ENCODE measurements at regions not wholly inside any gene's neighbourhood (a gene's known extent, or its start where the extent isn't known, plus 50 kb on each side); places are given as distances from the start of the nearest gene placed in this dataset.

DNA sequence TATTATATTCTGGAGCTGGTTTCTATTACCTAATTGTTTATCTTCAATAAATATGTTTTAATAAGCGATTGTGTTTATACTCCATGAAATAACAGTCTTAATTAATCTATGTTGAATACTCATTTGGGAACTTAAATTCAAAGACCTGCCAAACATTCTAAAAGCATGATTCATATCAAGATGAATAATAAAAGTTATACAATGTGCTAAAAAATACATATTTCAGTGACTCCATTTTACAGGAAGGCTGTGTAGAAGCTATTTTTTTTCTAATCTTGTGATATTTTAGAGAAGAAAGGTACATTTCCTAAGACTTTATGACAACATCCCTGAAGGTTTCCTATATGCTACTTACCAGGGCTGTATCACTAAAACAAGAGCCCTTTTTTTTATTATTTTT lies 417.9 kb downstream of the NFIB start:
- DNase-seq = no peak

DNA sequence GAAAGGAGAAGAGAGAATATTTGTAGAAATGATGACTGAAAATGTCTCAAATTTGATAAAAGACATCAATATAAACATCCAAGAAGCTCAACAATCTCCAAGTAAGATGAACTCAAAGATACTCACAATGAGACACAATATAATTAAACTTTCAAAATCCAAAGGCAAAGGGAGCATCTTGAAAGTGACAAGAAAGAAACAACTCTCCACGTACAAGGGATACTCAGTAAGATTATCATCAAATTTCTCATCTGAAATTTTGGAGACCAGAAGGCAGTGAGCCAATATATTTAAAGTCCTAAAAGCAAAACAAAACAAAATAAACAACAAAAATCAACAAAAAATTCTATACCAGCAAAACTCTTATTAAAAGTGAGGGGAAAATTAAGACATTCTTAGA lies 428.7 kb downstream of the NFIB start:
- no peak for DNase-seq

DNA sequence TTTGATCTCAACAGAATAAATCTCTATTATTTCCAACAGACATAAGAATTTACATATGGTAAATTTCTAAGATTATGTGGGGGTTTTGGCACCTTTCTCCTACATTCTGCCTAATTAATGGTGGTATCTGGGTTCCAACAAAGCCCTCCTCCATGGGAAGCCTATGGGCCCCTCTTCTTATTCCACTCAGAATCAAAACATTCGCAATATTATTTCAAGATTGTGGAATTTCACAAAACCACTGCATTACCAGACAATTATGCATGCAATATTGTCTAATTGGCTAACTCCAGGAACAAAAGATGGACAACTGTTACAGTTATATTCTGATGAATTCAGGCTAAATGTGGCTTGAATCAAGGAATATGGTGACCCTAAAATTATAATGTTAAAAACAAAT lies 434.0 kb downstream of the NFIB start:
- no peak for DNase-seq

DNA sequence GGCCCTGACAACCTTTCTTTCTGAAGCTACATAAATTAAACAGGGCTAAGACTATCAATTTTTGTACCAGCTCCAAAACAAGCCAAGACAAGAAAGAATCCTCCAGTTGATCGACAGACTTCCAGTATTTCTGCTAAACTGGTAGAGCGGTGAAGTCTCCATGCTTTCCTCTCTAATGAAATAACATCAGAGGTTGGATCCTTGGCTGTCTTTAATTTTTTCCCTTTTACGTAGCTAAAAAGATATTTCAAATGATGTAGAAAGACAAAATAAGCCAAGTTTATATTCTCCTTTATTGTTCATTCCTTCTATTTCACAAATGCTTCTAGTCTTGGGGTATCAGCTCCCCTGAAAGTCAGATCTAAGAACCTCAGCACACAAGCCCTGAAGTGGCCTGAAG lies 434.9 kb downstream of the NFIB start:
- DNase-seq = no peak

DNA sequence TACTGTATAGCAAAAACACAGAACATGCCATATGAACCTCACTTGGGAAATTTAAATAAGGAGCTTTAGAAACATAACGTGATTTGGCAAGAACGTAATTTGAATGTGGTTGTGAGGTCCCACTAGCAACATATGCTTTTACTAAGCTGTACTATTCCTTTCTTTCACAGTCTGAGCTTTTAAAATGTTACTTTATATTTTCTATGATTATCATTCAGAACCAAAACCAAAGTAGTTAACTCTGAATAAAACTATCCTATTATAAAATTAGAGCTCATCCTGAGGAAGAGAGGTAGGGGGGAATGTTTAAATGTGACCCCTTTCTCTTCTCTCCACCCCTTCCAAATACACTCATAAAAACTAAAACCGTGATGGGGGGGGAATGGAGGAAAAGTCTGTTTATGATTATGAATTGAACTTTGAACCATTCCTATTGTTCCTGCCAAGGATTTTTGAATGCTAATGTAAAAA lies 435.7 kb downstream of the NFIB start:
- no peak for DNase-seq

DNA sequence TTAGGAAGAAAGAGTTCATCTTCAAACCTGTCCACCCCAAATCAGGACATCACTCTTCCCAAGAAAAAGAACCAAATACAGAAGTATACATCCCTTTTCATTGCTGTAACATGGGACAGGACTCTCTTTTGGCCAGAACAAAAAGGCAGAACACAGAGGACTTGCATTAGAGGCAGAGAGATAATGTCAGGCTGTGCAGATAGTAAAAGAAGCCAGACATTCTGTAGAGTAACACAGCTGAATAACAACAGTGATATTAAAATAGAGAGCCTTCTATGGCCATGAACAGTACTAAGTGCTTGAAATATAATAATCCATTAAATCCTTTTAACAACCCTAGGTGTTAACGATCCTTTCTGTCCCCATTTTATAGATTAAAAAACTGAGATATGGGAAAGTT lies 437.2 kb downstream of the NFIB start:
- no peak for DNase-seq

DNA sequence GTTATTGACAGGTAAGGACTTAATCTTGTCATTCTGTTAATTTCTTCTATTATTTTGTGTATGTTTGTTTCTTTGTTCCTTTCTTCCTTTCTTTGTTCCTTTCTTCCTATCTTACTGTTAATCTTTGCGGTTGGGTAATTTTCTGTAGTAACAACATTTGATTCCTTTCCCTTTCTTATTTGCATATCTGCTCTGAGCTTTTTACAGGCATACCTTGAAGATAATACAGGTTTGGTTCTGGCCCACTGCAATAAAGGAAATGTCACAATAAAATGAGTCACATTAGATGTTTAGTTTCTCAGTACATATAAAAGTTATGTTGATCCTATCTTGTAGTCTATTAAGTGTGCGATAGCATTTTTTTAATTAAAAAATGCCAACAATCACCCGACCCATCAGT lies 440.7 kb downstream of the NFIB start:
- no peak for DNase-seq

DNA sequence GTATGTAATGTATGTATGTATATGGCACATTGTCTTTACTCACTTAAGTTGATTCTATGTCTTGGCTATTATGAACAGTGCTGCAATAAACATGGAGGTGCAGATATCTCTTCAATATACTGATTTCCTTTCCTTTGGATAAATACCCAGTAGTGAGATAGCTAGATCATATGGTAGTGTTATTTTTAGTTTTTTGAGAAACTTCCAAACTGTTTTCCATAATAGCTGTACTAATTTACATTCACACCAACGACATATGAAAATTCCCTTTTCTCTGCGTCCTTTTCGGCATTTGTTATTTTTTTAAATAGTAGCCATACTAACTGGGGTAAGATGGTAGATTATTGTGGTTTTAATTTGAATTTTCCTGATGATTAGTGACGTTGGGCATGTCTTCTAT lies 445.6 kb downstream of the NFIB start:
- no peak for DNase-seq

DNA sequence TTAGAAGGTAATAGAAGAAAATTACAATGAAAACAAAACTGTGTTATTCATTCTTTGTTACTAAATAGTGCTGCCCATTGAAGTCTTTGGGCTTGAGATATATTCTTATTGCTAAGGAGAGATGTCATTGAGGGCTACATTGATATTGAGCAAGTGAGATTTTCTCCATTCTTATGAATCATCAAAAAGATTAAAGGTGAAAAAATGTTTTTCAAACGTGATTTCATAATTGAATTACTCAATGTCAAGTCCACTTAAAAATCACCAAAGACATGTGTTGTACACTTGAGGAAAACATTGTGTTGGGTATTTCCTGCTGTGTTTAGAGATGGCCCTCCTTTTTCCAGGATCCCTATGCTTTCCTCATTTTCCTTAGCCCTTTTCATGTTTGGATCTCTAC lies 448.1 kb downstream of the NFIB start:
- DNase-seq = no peak

DNA sequence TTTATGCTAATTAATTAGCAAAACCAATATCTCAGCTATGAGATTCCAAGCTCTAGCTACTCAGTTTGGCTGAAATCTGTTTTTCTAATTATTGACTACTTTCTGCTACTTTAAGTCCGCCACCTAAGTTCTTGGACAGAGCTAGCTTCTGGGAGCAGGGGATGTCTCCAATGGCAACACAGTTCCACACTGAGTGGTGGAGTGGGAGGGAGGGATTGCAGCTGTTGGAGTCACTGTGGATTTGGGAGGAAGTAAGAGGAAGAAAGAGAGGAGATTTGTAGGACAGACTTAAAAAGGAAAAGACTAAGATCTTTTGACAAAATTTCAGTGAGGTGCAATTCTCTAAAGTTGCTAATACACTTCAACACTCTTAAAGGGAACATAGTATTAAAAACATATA lies 450.8 kb downstream of the NFIB start:
- no peak for DNase-seq

DNA sequence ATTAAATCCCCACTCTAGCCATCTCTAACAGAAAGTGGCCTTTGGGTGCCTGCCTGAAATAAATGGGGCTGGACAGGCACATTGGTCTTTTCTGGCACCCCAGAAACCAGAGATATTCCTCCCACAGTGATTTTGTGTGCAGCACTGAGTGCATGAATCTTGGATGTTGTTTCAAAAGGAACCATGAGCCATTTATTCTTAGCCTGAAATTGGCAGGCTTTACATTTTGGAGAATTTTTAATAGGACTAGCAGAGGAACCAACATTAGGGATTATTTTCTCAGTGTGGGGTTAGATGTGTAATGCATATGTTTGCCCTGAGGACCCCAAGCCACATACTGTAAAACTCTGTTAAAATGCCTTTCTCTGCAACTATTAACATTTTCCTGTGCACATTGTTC lies 451.3 kb downstream of the NFIB start:
- DNase-seq = no peak

DNA sequence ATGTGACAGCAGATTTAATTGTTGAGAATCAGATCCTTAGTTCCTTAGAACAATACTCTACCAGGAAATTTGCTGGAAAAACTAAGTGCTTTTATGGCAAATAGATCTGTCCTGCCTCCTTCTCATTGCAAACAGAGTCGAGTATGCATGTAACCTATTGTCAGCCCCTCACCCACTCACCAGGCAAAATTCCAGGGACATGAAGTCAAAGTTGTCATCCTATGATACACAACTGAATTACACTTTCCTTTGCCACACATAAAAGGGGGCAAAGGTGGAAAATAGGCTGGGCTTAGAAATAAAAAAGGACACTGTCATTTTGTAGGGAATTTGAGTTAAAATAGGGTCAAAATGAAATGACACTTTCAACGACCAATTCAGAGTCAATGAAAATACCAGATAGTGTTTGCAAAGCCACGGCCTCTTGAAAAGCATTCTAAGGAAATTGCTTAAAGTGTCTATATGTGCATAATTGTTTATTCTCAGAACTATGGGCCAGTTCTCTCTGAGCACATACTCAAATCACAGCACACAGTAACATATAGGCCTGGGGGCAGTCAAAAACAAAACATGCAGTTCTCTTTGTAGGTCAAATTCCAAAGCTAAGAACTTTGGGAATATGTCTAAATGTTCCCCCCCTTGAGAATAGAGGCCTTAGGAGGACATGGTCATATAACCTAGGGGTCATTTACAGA lies 452.8 kb downstream of the NFIB start:
- DNase-seq = no peak

DNA sequence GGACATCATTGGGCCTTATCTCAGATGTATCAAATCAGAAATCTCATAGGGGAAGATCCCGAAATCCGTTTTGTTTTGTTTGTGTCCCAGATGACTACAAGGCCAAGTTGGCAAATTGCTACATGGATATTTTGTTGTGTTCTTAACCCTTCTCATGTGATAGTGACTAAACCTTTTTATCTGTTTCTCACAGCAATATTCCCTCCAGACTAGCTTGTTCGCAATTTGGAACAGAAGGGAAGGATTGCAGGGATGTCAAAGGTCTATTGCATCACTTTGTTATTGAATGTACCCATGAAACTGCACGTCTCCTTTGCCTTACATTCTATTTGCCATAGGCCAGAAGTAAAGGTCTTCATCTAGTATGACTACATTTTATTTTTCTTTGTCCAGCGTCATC lies 453.9 kb downstream of the NFIB start:
- no peak for DNase-seq

DNA sequence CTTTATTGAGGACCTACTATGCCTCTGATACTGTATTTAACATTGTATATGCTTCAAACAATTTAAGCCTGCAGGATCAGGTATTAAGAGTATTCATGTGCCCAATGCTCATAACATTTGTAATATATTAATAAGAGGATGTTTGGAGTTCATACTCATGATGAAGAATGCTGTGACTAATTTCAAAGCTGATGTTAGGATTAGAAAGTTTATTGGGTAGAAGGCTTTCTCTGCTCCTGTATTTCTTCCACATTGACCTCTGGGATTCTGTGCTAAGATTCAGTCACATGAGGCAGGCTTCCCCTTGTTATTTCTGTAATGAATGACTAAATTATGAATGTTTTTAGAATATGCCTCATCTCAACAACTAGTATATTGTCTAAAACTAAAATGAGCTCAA lies 456.4 kb downstream of the NFIB start:
- DNase-seq = no peak

DNA sequence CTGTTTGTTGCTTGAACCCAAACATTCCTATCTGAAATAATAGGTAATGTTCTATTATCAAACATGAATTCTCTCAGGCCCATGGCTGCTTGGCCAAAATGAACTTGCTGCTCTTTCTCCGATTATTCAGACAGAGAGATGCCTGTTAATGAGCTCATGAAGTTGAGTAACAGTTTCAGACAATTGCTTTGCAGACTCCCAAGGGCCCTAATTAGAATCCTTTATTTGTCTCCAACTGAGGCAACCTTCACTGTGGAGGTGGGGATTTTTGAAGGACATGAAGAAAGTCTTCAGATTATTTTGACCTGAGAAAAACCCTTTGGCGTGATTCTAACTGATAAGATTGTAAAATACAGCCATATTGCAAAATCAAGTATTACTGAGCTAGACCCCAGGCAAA lies 466.7 kb downstream of the NFIB start:
- no peak for DNase-seq

DNA sequence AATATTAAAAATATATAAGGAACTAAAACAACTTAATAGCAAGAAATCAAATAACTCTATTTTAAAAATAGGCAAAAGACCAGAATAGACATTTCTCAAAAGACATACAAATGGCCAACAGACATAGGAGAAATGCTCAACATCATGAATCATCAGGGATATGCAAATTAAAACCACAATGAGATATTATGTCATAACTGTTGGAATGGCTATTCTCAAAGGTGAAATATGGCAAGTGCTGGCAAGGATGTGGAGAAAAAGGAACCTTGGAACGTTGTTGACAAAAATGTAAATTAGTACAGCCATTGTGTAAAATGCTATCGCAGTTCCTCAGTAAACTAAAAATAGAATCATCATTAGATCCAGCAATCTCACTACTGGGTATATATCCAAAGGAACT lies 468.5 kb downstream of the NFIB start:
- DNase-seq = no peak

DNA sequence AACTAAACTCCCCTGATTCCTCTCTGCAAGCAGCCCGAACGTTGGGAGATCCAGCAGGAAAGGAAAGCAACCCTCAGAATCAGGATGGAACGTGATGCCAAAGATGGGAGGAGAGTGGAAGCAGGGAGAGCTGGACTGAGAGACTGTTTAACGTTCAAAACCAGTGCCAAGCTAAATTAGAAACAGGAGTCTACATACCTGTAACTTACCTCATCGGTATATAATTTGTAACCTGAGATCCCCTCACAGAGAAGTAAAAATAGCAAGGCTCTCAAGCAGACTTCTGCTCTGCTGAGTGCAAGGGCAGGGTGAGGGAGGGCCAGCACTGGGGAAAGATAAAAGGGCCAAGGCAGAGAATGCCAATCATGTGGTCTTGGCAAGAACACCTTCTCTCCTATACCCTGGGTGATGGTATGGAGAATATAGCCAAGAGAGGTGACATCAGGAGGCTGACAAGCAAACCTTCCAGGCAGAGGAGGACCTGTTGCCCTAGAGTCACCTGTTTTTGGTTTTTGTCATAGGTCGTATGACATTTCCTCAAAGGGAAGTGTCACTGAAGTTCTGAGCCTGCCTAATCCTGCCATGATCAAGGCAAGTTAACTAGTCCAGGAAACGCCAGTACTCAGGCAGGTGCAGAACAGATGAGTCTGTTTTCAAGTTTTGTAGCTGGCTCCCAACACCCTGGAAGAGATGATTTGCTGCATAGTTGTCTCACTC lies 472.0 kb downstream of the NFIB start:
- no peak for DNase-seq

DNA sequence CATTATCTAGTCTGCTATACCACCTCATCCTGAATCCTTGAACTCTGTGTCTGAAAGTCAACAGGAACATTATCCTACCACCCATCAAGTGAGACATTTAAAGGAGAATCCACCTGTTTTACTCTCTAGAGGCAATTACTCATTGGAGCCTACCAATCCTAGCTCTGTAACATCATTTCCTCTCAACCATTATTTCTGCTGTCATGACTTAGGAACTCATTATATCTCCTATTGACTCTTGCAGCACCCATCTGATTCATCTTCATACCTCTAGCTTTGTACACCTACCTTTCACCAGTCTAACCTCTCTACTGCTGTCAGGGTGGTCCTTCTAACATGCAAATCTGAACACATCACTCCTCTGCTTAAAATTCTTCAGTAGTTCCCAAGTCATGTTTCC lies 481.5 kb downstream of the NFIB start:
- DNase-seq = no peak

DNA sequence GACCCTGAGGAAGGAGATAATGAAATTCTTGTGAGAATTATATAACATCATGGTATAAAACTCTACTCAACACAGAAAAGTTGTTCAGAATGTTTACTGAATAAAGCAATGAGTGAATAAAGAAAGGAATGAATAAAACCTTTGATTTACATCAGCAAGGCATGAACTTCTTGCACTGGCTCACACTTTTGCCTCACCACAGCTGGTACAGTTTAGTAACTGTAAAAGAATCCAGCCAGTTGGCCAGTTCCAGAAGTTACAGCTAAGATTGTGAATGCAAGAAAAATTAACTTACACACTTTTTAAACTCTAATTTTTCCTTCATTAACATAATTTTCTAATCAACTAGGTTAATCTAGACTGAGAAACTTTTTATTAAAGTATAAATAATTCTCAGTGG lies 490.9 kb downstream of the NFIB start:
- no peak for DNase-seq

DNA sequence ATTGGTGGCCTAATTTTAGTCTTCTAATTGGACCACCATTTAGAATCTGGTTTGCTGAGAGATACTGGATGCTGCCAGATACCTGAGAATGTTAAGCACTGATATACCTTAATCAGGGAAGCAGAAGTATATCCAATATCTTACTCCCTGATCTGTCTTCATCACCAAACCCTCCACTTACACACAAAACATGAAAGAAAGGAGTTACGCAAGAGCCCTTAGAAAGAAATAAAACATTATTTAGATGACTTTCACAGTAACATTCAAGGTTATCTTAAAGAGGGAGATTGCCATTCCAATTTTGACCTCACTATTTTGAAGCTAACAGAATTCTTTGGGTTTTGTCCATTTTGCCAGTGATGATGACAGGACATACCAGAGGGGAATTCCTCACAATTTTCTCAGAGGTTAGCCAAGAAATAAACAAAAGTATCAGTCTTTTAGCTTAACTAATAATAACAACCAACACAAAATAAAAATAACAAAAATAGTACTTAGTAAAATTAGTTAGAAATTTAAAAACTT lies 496.1 kb downstream of the NFIB start:
- DNase-seq = no peak

DNA sequence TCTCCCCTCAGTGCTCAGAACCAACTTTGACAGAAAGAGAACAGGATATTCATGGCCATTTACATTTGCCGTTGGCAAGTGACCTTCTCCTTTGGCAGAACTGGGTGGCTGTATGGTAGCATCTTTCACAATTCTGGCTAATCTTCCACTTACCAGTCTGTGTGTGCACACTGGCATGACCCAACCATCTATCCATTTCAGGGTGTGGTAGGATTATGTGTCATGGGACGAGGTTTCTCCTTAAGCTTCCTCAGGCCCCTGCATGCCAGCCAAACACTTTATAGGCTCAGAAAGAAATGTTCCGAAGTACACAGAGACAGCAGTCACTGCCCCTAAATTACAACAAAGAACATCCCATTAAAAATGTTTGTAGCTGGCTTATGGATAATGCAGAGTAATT lies 497.1 kb downstream of the NFIB start:
- DNase-seq = no peak

DNA sequence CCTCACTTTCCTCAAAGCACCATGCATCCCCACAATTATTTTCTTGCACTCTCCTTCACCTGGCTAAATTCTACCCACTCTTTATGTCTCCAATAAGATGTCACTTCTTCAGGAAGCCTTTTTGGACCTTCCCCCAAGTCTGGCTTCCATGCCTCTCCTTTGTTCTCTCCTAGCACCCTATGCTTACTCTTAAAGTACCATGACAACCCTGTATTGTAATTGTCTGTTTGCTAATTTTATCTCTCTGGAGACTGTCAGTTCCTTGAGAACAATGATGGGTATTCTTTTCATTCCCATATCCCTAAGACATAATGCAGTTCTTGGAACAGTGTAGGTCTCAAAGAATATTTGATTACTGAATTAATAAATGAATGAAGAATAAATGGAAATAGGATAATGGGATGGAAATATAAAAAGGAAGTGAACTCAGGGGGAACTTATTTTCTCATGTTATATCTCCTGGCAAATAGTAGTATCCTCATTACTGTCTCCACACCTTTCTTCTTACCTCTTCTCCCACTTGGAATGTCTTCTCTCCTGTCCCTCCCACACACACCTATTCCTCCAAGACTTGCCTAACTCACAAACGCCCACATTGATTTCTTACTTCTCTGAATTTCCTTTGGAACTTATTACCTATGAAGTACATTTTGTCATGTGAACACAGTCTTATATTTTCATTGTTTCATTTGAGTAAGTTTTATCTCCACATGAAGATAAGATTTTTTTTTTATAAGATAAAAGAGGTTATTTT lies 499.1 kb downstream of the NFIB start:
- no peak for DNase-seq

DNA sequence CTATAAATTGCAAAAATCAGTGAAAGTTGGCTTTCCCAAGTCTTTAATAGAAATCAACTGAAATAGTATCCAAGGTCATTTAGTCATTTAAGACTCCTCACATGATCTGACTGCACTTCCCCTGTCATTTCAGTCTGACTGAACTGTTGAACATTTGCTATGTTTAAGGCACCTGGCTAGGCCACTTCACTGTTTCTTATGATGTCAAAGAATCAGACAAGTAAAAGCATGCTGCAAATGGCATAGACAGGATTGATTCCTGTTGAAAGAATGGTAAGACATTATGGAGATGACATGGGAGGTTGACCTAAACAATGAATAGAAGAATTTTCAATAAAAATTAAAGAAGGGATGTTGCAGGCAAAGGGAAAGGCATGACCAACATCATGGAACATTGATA lies 502.1 kb downstream of the NFIB start:
- no peak for DNase-seq

DNA sequence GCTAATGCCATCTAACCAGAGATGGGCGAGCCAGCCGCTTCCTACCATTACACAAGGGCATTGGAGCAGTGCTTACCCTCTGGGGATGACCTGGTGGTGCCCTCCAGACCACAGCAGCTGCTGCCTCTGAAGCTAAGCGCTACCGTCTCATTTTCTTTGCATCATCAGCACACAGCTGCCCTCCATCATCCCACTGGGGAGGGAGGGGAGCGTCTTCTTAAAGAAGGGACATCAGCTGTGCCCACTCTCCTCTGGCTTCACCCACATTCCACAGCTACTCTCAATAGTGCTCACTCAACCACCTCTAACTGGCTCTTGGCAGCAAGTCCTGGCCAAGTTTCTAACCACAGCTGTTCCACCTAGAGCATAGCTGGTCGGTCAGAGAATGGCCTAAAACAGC lies 503.4 kb downstream of the NFIB start:
- DNase-seq = no peak
